ENCODE measurements at regions not wholly inside any gene's neighbourhood (a gene's known extent, or its start where the extent isn't known, plus 50 kb on each side); places are given as distances from the start of the nearest gene placed in this dataset.

GRCh38 chr17:34118564-34118963 is 136.5 kb upstream of the CCL2 start:
- Mint-ChIP-seq H3K27me3 (ENCODE audit: low read depth) (peaks cover 61% of the 10 kb centered on the region), H3K4me3 (no peak overlapping the region), H3K4me1 (no peaks in the 10 kb centered on the region), H3K27ac (no peak overlapping the region), H3K9me3 (no peaks in the 10 kb centered on the region), H3K36me3 (no peaks in the 10 kb centered on the region)
- no peak for DNase-seq (ENCODE audit: low spot score in 2 of 2, unreplicated experiment in 2 of 2)
- TF ChIP-seq, protein P1, sequence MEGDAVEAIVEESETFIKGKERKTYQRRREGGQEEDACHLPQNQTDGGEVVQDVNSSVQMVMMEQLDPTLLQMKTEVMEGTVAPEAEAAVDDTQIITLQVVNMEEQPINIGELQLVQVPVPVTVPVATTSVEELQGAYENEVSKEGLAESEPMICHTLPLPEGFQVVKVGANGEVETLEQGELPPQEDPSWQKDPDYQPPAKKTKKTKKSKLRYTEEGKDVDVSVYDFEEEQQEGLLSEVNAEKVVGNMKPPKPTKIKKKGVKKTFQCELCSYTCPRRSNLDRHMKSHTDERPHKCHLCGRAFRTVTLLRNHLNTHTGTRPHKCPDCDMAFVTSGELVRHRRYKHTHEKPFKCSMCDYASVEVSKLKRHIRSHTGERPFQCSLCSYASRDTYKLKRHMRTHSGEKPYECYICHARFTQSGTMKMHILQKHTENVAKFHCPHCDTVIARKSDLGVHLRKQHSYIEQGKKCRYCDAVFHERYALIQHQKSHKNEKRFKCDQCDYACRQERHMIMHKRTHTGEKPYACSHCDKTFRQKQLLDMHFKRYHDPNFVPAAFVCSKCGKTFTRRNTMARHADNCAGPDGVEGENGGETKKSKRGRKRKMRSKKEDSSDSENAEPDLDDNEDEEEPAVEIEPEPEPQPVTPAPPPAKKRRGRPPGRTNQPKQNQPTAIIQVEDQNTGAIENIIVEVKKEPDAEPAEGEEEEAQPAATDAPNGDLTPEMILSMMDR (IDR thresholded peaks at IDR 0.05; ENCODE audit: unreplicated experiment) = no peak

- H3K36me3 Mint-ChIP-seq = no peaks in the 10 kb centered on the region
- no peak overlapping the region for H3K4me3 Mint-ChIP-seq
- TF ChIP-seq, protein P1 (IDR thresholded peaks at IDR 0.05; ENCODE audit: unreplicated experiment) = no peak
- H3K27me3 Mint-ChIP-seq (ENCODE audit: low read depth) = peaks cover 68% of the 10 kb centered on the region
- DNase-seq (ENCODE audit: low spot score in 2 of 2, unreplicated experiment in 2 of 2) = no peak
- H3K27ac Mint-ChIP-seq = no peak overlapping the region
- H3K4me1 Mint-ChIP-seq = no peaks in the 10 kb centered on the region
- no peaks in the 10 kb centered on the region for H3K9me3 Mint-ChIP-seq
These were observed 133.8 kb upstream of the CCL2 start for GRCh38 chr17:34121311-34121710.

GRCh38 chr17:34122515-34122914 is 132.6 kb upstream of the CCL2 start:
- Mint-ChIP-seq H3K27ac (no peak overlapping the region), H3K4me1 (no peaks in the 10 kb centered on the region), H3K4me3 (no peak overlapping the region), H3K27me3 (ENCODE audit: low read depth) (peaks cover 70% of the 10 kb centered on the region), H3K9me3 (no peaks in the 10 kb centered on the region), H3K36me3 (no peaks in the 10 kb centered on the region)
- DNase-seq (ENCODE audit: low spot score in 2 of 2, unreplicated experiment in 2 of 2) = no peak
- TF ChIP-seq, protein P1 (IDR thresholded peaks at IDR 0.05; ENCODE audit: unreplicated experiment) = no peak

DNA sequence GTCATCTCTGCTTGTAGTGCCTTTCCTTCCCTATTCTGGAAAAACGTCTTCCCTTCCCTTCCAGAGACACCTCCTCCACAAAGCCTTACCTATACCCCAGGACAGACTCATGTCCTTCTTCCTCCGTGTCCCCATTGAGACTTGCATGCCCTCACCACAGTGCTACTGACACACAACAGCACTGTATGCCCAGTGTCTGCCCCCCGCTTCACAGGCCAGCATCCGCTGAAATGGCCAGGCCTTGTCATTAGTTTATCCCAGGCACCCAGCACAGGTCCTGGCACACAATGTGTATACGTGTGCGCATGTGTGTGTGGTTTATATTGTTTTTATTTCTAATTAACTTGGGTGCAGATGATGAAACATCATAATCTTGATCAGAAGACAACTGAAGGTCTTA is 130.1 kb upstream of the CCL2 start:
- no peaks in the 10 kb centered on the region for H3K36me3 Mint-ChIP-seq
- H3K4me3 Mint-ChIP-seq = no peak overlapping the region

GRCh38 chr17:34125921-34126320 is 129.2 kb upstream of the CCL2 start:
- Mint-ChIP-seq H3K9me3 (no peaks in the 10 kb centered on the region), H3K4me1 (no peaks in the 10 kb centered on the region), H3K27me3 (ENCODE audit: low read depth) (peaks cover 73% of the 10 kb centered on the region), H3K36me3 (no peaks in the 10 kb centered on the region), H3K4me3 (no peak overlapping the region), H3K27ac (no peak overlapping the region)
- TF ChIP-seq, protein P1 (IDR thresholded peaks at IDR 0.05; ENCODE audit: unreplicated experiment) = no peak
- no peak for DNase-seq (ENCODE audit: low spot score in 2 of 2, unreplicated experiment in 2 of 2)

More for the DNA sequence above, 130.1 kb upstream of the CCL2 start:
- no peaks in the 10 kb centered on the region for H3K9me3 Mint-ChIP-seq
- H3K27ac Mint-ChIP-seq = no peak overlapping the region
- H3K27me3 Mint-ChIP-seq (ENCODE audit: low read depth) = peaks cover 72% of the 10 kb centered on the region
- TF ChIP-seq, protein P1 (IDR thresholded peaks at IDR 0.05; ENCODE audit: unreplicated experiment) = no peak
- H3K4me1 Mint-ChIP-seq = no peaks in the 10 kb centered on the region
- DNase-seq (ENCODE audit: low spot score in 2 of 2, unreplicated experiment in 2 of 2) = no peak

GRCh38 chr17:34126496-34126895 is 128.6 kb upstream of the CCL2 start:
- Mint-ChIP-seq H3K4me1 (no peaks in the 10 kb centered on the region), H3K27me3 (ENCODE audit: low read depth) (peaks cover 69% of the 10 kb centered on the region), H3K27ac (no peak overlapping the region), H3K9me3 (no peaks in the 10 kb centered on the region), H3K36me3 (no peaks in the 10 kb centered on the region), H3K4me3 (no peak overlapping the region)
- TF ChIP-seq, protein P1 (IDR thresholded peaks at IDR 0.05; ENCODE audit: unreplicated experiment) = no peak
- no peak for DNase-seq (ENCODE audit: low spot score in 2 of 2, unreplicated experiment in 2 of 2)

Data from mesothelial cell of epicardium (in vitro differentiated cells).